B cell (primary cell): ENCODE measurements at regions not wholly inside any gene's neighbourhood (a gene's known extent, or its start where the extent isn't known, plus 50 kb on each side); places are given as distances from the start of the nearest gene placed in this dataset.

Experiments used
- ATAC-seq: fragments of 200-7000 bp; cut with Tn5 transposase; one replicate; pipeline ENCODE4 v1.10.0; 2021; ENCODE audit warnings: low read depth, mild to moderate bottlenecking, moderate number of reproducible peaks, moderate library complexity
- CTCF ChIA-PET: fragments of 350-600 bp; sonication (Branson Sonifier 250); formaldehyde crosslinking; loops from one replicate; lab custom pipeline; 2021; ENCODE audit warnings: antibody characterized with exemption, inconsistent platforms; lab: Charles Lee
- POLR2A ChIA-PET: fragments of 350-600 bp; sonication (Branson Sonifier 250); formaldehyde crosslinking; loops from one replicate; lab custom pipeline; 2021; ENCODE audit warnings: antibody characterized with exemption; lab: Charles Lee
- DNase-seq: peaks from one replicate; pipeline ENCODE4 v3.0.0; 2013
- H2AFZ ChIP-seq: 2 replicates; pipeline ENCODE4 v1.6.1; 2012; ENCODE audit warnings: mild to moderate bottlenecking, low read depth, low read length; ENCODE audit not compliant: insufficient read depth, poor library complexity, severe bottlenecking
- H3K27ac ChIP-seq, 2 donors: 1 replicate in 1 of 2; 2 replicates in 1 of 2; pipeline ENCODE4 v1.5.1; 2012 to 2013; ENCODE audit warnings: low read length in 2 of 2, mild to moderate bottlenecking in 2 of 2, moderate library complexity in 1 of 2
- H3K27me3 ChIP-seq, 4 experiments: fragments of 200-600 bp in 1 of 4; sonication (generic) in 1 of 4; replicated peaks in 1 of 4; 1 replicate in 2 of 4; 2 replicates in 2 of 4; pipeline versions ENCODE4 v1.6.1 to v1.7.0; 2013 to 2016; ENCODE audit warnings: low read length in 3 of 4, mild to moderate bottlenecking in 2 of 4, mixed read lengths in 1 of 4, moderate library complexity in 1 of 4; ENCODE audit not compliant: insufficient read depth in 4 of 4, control insufficient read depth in 3 of 4; ENCODE audit errors: control extremely low read depth in 1 of 4
- H3K36me3 ChIP-seq, 2 experiments: replicated peaks in 1 of 2; 1 replicate in 1 of 2; 2 replicates in 1 of 2; pipeline versions ENCODE4 v1.6.1 to v1.7.1; 2013; ENCODE audit warnings: low read length in 1 of 2; ENCODE audit not compliant: insufficient read depth in 2 of 2, control insufficient read depth in 1 of 2; ENCODE audit errors: control extremely low read depth in 1 of 2, extremely low read depth in 1 of 2
- H3K4me1 ChIP-seq, 2 donors: fragments of 200-600 bp in 1 of 2; sonication (generic) in 1 of 2; 1 replicate in 1 of 2; 2 replicates in 1 of 2; pipeline versions ENCODE4 v1.5.1 to v1.6.1; 2013 to 2017; ENCODE audit warnings: low read length in 2 of 2; ENCODE audit not compliant: control insufficient read depth in 2 of 2, insufficient read depth in 2 of 2
- H3K4me2 ChIP-seq: replicated peaks from 2 replicates; pipeline ENCODE3; 2012; ENCODE audit warnings: mild to moderate bottlenecking, low read depth, low read length; ENCODE audit not compliant: poor library complexity, severe bottlenecking
- H3K4me3 ChIP-seq, 5 experiments: fragments of 200-600 bp in 1 of 5; sonication (generic) in 1 of 5; 1 replicate in 3 of 5; 2 replicates in 2 of 5; pipeline versions ENCODE4 v1.5.1 to v1.7.0; 2011 to 2016; ENCODE audit warnings: low read length in 4 of 5, mild to moderate bottlenecking in 4 of 5, low read depth in 2 of 5, control low read depth in 1 of 5, moderate library complexity in 1 of 5; ENCODE audit not compliant: insufficient read depth in 1 of 5; ENCODE audit errors: control extremely low read depth in 1 of 5, extremely low read depth in 1 of 5
- H3K79me2 ChIP-seq: fragments of 200-600 bp; sonication (generic); one replicate; pipeline ENCODE4 v1.6.0; 2016; ENCODE audit warnings: low read length; ENCODE audit not compliant: control insufficient read depth, insufficient read depth
- H3K9ac ChIP-seq: fragments of 200-600 bp; sonication (generic); 2 replicates; pipeline ENCODE4 v1.6.1; 2017; ENCODE audit warnings: mild to moderate bottlenecking, low read length, moderate library complexity
- H3K9me3 ChIP-seq, 3 donors: one replicate each; pipeline versions ENCODE4 v1.6.1 to v1.7.1; 2013; ENCODE audit warnings: low read length in 2 of 3; ENCODE audit not compliant: control insufficient read depth in 2 of 3, insufficient read depth in 1 of 3; ENCODE audit errors: control extremely low read depth in 1 of 3
- H4K20me1 ChIP-seq: 2 replicates; pipeline ENCODE4 v1.6.0; 2012; ENCODE audit warnings: mild to moderate bottlenecking, low read length; ENCODE audit not compliant: insufficient read depth, control insufficient read depth, poor library complexity, severe bottlenecking
- H3K27ac Mint-ChIP-seq: one replicate; pipeline ENCODE4 v1.8.0; 2021; ENCODE audit warnings: mixed read lengths
- H3K27me3 Mint-ChIP-seq: one replicate; pipeline ENCODE4 v1.8.0; 2021; ENCODE audit warnings: mixed read lengths
- H3K4me1 Mint-ChIP-seq: one replicate; pipeline ENCODE4 v1.8.0; 2021; ENCODE audit warnings: mixed read lengths
- H3K4me3 Mint-ChIP-seq: one replicate; pipeline ENCODE4 v1.8.0; 2021; ENCODE audit warnings: mixed read lengths
- H3K9me3 Mint-ChIP-seq: one replicate; pipeline ENCODE4 v1.8.0; 2022; ENCODE audit warnings: mixed read lengths; ENCODE audit not compliant: insufficient read depth
- CTCF ChIP-seq: fragments of 200-600 bp; IDR thresholded peaks from one replicate; pipeline ENCODE4 v1.8.0; 2022; ENCODE audit warnings: antibody characterized with exemption, mild to moderate bottlenecking
- EZH2 ChIP-seq: IDR thresholded peaks from 2 replicates; pipeline ENCODE4 v1.6.1; 2012; ENCODE audit warnings: borderline replicate concordance, low read depth, mild to moderate bottlenecking, moderate library complexity, low read length; ENCODE audit not compliant: insufficient read depth, poor library complexity, severe bottlenecking
- WGBS: methylation state at CpG from one replicate; pipeline ENCODE4 v1.1.5; 2013; ENCODE audit warnings: missing lambda C conversion rate; ENCODE audit not compliant: insufficient coverage; 5-methylcytosine and 5-hydroxymethylcytosine counted together
- intact Hi-C: fragments of 100-400 bp; cut with micrococcal nuclease; formaldehyde crosslinking; loops from one replicate; pipeline ENCODE4 v1.10.0; 2022

- no peaks in the 10 kb centered on the region for H3K9me3 Mint-ChIP-seq
- Histone ChIP-seq H3K9ac (no peak overlapping the region), H3K36me3 (no peaks in the 10 kb centered on the region), H3K79me2 (no peaks in the 10 kb centered on the region), H3K27ac (no peak overlapping the region), H3K27me3 (peaks cover 0 to 3% (median 0%) of the 10 kb centered on the region in 4 experiments), H3K4me1 (no peaks in the 10 kb centered on the region), H4K20me1 (no peaks in the 10 kb centered on the region), H3K4me3 (no peak overlapping the region), H2AFZ (no peak overlapping the region), H3K4me2 (no peak overlapping the region), H3K9me3 (no peaks in the 10 kb centered on the region)
- no peaks in the 10 kb centered on the region for H3K4me1 Mint-ChIP-seq
- POLR2A ChIA-PET, result no interaction called here
- H3K27ac Mint-ChIP-seq, result no peak overlapping the region
- CTCF ChIA-PET, result no interaction called here
- TF ChIP-seq EZH2 (no peak), CTCF (no peak)
- peaks cover 12% of the 10 kb centered on the region for H3K27me3 Mint-ChIP-seq
- 74% methylated on average over 5 of the region's 6 CpGs for WGBS
- ATAC-seq (no peak), DNase-seq (no peak)
- H3K4me3 Mint-ChIP-seq, result no peak overlapping the region
- intact Hi-C loops, result no loop called here
Measured at GRCh38 chr12:3352230-3352629, 138.8 kb upstream of the PRMT8 start.

GRCh38 chr12:3353621-3354020 is 137.4 kb upstream of the PRMT8 start:
- no CpG with 5 or more reads among the region's 9 CpGs for WGBS
- no peak overlapping the region for H3K4me2 ChIP-seq
- CTCF ChIA-PET, result interaction anchor here (1.0 kb wide), 1 partner anchor 53 kb away, joined by 3 read pairs; no protein-coding TSS in a partner anchor
- no peaks in the 10 kb centered on the region for H3K4me1 Mint-ChIP-seq
- no peak for ATAC-seq
- no peaks in the 10 kb centered on the region for H3K79me2 ChIP-seq
- no peaks in the 10 kb centered on the region for H3K9me3 Mint-ChIP-seq
- TF ChIP-seq CTCF (no peak), EZH2 (no peak)
- no peak overlapping the region for H3K4me3 Mint-ChIP-seq
- H3K27ac ChIP-seq, result no peak overlapping the region
- peaks cover 8% of the 10 kb centered on the region for H3K27me3 Mint-ChIP-seq
- peaks cover 0 to 8% (median 0%) of the 10 kb centered on the region in 4 experiments for H3K27me3 ChIP-seq
- no peaks in the 10 kb centered on the region for H3K9me3 ChIP-seq
- H3K27ac Mint-ChIP-seq, result no peak overlapping the region
- H4K20me1 ChIP-seq, result no peaks in the 10 kb centered on the region
- intact Hi-C loops, result no loop called here
- H3K9ac ChIP-seq, result no peak overlapping the region
- no peak overlapping the region for H3K4me3 ChIP-seq
- no peaks in the 10 kb centered on the region for H3K36me3 ChIP-seq
- no peak overlapping the region for H2AFZ ChIP-seq
- no peaks in the 10 kb centered on the region for H3K4me1 ChIP-seq
- no peak for DNase-seq
- POLR2A ChIA-PET, result no interaction called here
